ENCODE measurements at regions not wholly inside any gene's neighbourhood (a gene's known extent, or its start where the extent isn't known, plus 50 kb on each side); places are given as distances from the start of the nearest gene placed in this dataset.

- H3K27me3 ChIP-seq: no peaks in the 10 kb centered on the region
- H3K4me3 ChIP-seq: no peak overlapping the region
- TF ChIP-seq CTCF (IDR thresholded peaks at IDR 0.05): no peak
- no peaks in the 10 kb centered on the region for H3K36me3 ChIP-seq
- peaks cover 0 to 6% of the 10 kb centered on the region in 2 donors for H3K4me1 ChIP-seq
- no peak overlapping the region for H3K27ac ChIP-seq
- no peaks in the 10 kb centered on the region for H3K9me3 ChIP-seq
- DNase-seq (ENCODE audit: low spot score): no peak
Observed at GRCh38 chr2:16050908-16051489, 110.6 kb downstream of the MYCN start.

GRCh38 chr2:16050261-16050907, 110.0 kb downstream of the MYCN start:
- Histone ChIP-seq H3K9me3 (no peaks in the 10 kb centered on the region), H3K27me3 (no peaks in the 10 kb centered on the region), H3K4me1 (no peaks in the 10 kb centered on the region), H3K4me3 (no peak overlapping the region), H3K36me3 (no peaks in the 10 kb centered on the region), H3K27ac (no peak overlapping the region)
- DNase-seq (ENCODE audit: low spot score): no peak
- no peak for TF ChIP-seq CTCF (IDR thresholded peaks at IDR 0.05)

- Histone ChIP-seq H3K9me3 (no peaks in the 10 kb centered on the region), H3K27ac (no peak overlapping the region), H3K4me1 (no peaks in the 10 kb centered on the region), H3K36me3 (no peaks in the 10 kb centered on the region), H3K4me3 (no peak overlapping the region), H3K27me3 (no peaks in the 10 kb centered on the region)
- DNase-seq (ENCODE audit: low spot score): no peak
- no peak for TF ChIP-seq CTCF (IDR thresholded peaks at IDR 0.05)
Observed at GRCh38 chr2:16049406-16049805, 109.1 kb downstream of the MYCN start.

GRCh38 chr2:16048466-16048865, 108.1 kb downstream of the MYCN start:
- Histone ChIP-seq H3K4me3 (no peak overlapping the region), H3K36me3 (no peaks in the 10 kb centered on the region), H3K27me3 (no peaks in the 10 kb centered on the region), H3K4me1 (no peaks in the 10 kb centered on the region), H3K9me3 (no peaks in the 10 kb centered on the region), H3K27ac (no peak overlapping the region)
- TF ChIP-seq CTCF (IDR thresholded peaks at IDR 0.05): no peak
- DNase-seq (ENCODE audit: low spot score): no peak

GRCh38 chr2:16047701-16048100, 107.4 kb downstream of the MYCN start:
- Histone ChIP-seq H3K27me3 (no peaks in the 10 kb centered on the region), H3K27ac (no peak overlapping the region), H3K4me1 (no peaks in the 10 kb centered on the region), H3K36me3 (no peaks in the 10 kb centered on the region), H3K9me3 (no peaks in the 10 kb centered on the region), H3K4me3 (no peak overlapping the region)
- no peak for TF ChIP-seq CTCF (IDR thresholded peaks at IDR 0.05)
- no peak for DNase-seq (ENCODE audit: low spot score)

GRCh38 chr2:16046649-16047048, 106.3 kb downstream of the MYCN start:
- DNase-seq (ENCODE audit: low spot score): no peak
- H3K4me3 ChIP-seq: no peak overlapping the region
- no peak overlapping the region for H3K27ac ChIP-seq
- H3K9me3 ChIP-seq: no peaks in the 10 kb centered on the region
- H3K36me3 ChIP-seq: no peaks in the 10 kb centered on the region
- H3K4me1 ChIP-seq: no peaks in the 10 kb centered on the region
- TF ChIP-seq CTCF (IDR thresholded peaks at IDR 0.05): no peak
- H3K27me3 ChIP-seq: no peaks in the 10 kb centered on the region
